H1 (cell line): ENCODE measurements at regions not wholly inside any gene's neighbourhood (a gene's known extent, or its start where the extent isn't known, plus 50 kb on each side); places are given as distances from the start of the nearest gene placed in this dataset.

Experiments
- CTCF ChIA-PET: fragments of 300-600 bp; sonication (Branson Sonifier 250); formaldehyde crosslinking; loops from one replicate; lab custom pipeline; 2021; ENCODE audit not compliant: partially characterized antibody; lab: Charles Lee
- POLR2A ChIA-PET: fragments of 300-600 bp; sonication (Branson Sonifier 250); formaldehyde crosslinking; loops from one replicate; lab custom pipeline; 2021; ENCODE audit warnings: inconsistent platforms; ENCODE audit not compliant: partially characterized antibody; lab: Charles Lee
- DNase-seq, 2 experiments: peaks; one replicate each; pipeline versions ENCODE4 v3.0.0 to v3.0.0-alpha.2; 2010 to 2022; ENCODE audit warnings: low spot score in 2 of 2, low read depth in 1 of 2, mixed read lengths in 1 of 2
- FAIRE-seq: peaks from 2 replicates; lab custom pipeline; 2011; peaks lifted over from hg19 to GRCh38; lab: Jason Lieb, UNC
- H2AFZ ChIP-seq: 2 replicates; pipeline ENCODE4 v1.8.1; 2012; ENCODE audit warnings: low read length, inconsistent platforms
- H2AK5ac ChIP-seq: 2 replicates; pipeline ENCODE4 v1.6.1; 2013; ENCODE audit warnings: low read depth, low read length
- H2BK120ac ChIP-seq: replicated peaks from 2 replicates; pipeline ENCODE3; 2013; ENCODE audit warnings: low read depth, low read length, inconsistent platforms
- H2BK12ac ChIP-seq: 2 replicates; pipeline ENCODE4 v1.6.1; 2013; ENCODE audit warnings: low read depth, low read length
- H2BK15ac ChIP-seq: 2 replicates; pipeline ENCODE4 v1.6.1; 2013; ENCODE audit warnings: low read length
- H2BK20ac ChIP-seq: 2 replicates; pipeline ENCODE4 v1.6.1; 2013; ENCODE audit warnings: low read length
- H2BK5ac ChIP-seq: 2 replicates; pipeline ENCODE4 v1.6.1; 2013; ENCODE audit warnings: low read depth, low read length
- H3K14ac ChIP-seq: 2 replicates; pipeline ENCODE4 v1.6.1; 2013; ENCODE audit warnings: inconsistent platforms; ENCODE audit not compliant: insufficient read length
- H3K18ac ChIP-seq: 2 replicates; pipeline ENCODE4 v1.6.1; 2013; ENCODE audit warnings: low read length; ENCODE audit errors: extremely low read depth
- H3K23ac ChIP-seq: 2 replicates; pipeline ENCODE4 v1.6.1; 2013; ENCODE audit warnings: inconsistent platforms; ENCODE audit not compliant: insufficient read length
- H3K23me2 ChIP-seq: 2 replicates; pipeline ENCODE4 v1.6.1; 2013; ENCODE audit warnings: low read depth, low read length
- H3K27ac ChIP-seq: 2 replicates; pipeline ENCODE4 v1.6.1; 2011; ENCODE audit warnings: low read depth, low read length, inconsistent platforms
- H3K27me3 ChIP-seq, 4 experiments: replicated peaks in 1 of 4; 1 replicate in 1 of 4; 2 replicates in 3 of 4; pipeline versions ENCODE4 v1.6.1 to v1.8.1; 2011 to 2013; ENCODE audit warnings: low read length in 3 of 4, mild to moderate bottlenecking in 3 of 4, inconsistent platforms in 2 of 4, mixed read lengths in 2 of 4, moderate library complexity in 1 of 4; ENCODE audit not compliant: control insufficient read depth in 3 of 4, insufficient read depth in 3 of 4; ENCODE audit errors: extremely low read depth in 1 of 4
- H3K36me3 ChIP-seq, 4 experiments: 2 replicates each; pipeline versions ENCODE4 v1.6.1 to v1.8.1; 2011 to 2013; ENCODE audit warnings: mild to moderate bottlenecking in 4 of 4, low read length in 3 of 4, moderate library complexity in 2 of 4, control low read depth in 1 of 4, inconsistent platforms in 1 of 4; ENCODE audit not compliant: insufficient read depth in 4 of 4, control insufficient read depth in 2 of 4
- H3K4ac ChIP-seq: replicated peaks from 2 replicates; pipeline ENCODE3; 2013; ENCODE audit warnings: low read length, low read depth, mixed read lengths, inconsistent platforms; ENCODE audit not compliant: insufficient read length
- H3K4me1 ChIP-seq, 4 experiments: replicated peaks in 1 of 4; 1 replicate in 1 of 4; 2 replicates in 3 of 4; pipeline versions ENCODE4 v1.6.1 to v1.8.1; 2011 to 2013; ENCODE audit warnings: low read length in 3 of 4, inconsistent platforms in 2 of 4, mixed read lengths in 1 of 4; ENCODE audit not compliant: insufficient read depth in 4 of 4, control insufficient read depth in 3 of 4
- H3K4me2 ChIP-seq, 2 experiments: 2 replicates each; pipeline versions ENCODE4 v1.6.1 to v1.8.1; 2011 to 2013; ENCODE audit warnings: low read depth in 2 of 2, low read length in 2 of 2, control low read depth in 1 of 2, inconsistent platforms in 1 of 2, mild to moderate bottlenecking in 1 of 2; ENCODE audit not compliant: insufficient read depth in 1 of 2
- H3K4me3 ChIP-seq, 4 experiments: fragments of 200-600, 300-600 bp in 1 of 4; sonication (generic), shearing (Covaris generic), sonication (Bioruptor Twin) in 1 of 4; 2 replicates each; pipeline versions ENCODE4 v1.5.1 to v1.8.1; 2011 to 2016; ENCODE audit warnings: low read length in 4 of 4, low read depth in 3 of 4, control low read depth in 2 of 4, inconsistent platforms in 2 of 4, mild to moderate bottlenecking in 2 of 4, mixed read lengths in 1 of 4, moderate library complexity in 1 of 4; ENCODE audit not compliant: insufficient read depth in 2 of 4; ENCODE audit errors: extremely low read depth in 1 of 4
- H3K56ac ChIP-seq: replicated peaks from 2 replicates; pipeline ENCODE3; 2013; ENCODE audit warnings: low read depth, mild to moderate bottlenecking, mixed read lengths, low read length, inconsistent platforms; ENCODE audit not compliant: insufficient read length
- H3K79me1 ChIP-seq: 2 replicates; pipeline ENCODE4 v1.6.1; 2013; ENCODE audit warnings: low read depth, low read length, control low read depth
- H3K79me2 ChIP-seq, 2 experiments: 2 replicates each; pipeline versions ENCODE4 v1.6.1 to v1.8.1; 2012 to 2013; ENCODE audit warnings: low read length in 2 of 2, mild to moderate bottlenecking in 2 of 2, inconsistent platforms in 1 of 2; ENCODE audit not compliant: insufficient read depth in 2 of 2, control insufficient read depth in 1 of 2
- H3K9ac ChIP-seq, 4 experiments: replicated peaks in 1 of 4; 1 replicate in 1 of 4; 2 replicates in 3 of 4; pipeline versions ENCODE4 v1.6.1 to v1.8.1; 2011 to 2013; ENCODE audit warnings: low read depth in 3 of 4, low read length in 3 of 4, control low read depth in 2 of 4, mild to moderate bottlenecking in 2 of 4, moderate library complexity in 2 of 4, inconsistent platforms in 1 of 4; ENCODE audit errors: extremely low read depth in 1 of 4
- H3K9me3 ChIP-seq, 2 experiments: 2 replicates each; pipeline versions ENCODE4 v1.6.1 to v1.8.1; 2012 to 2013; ENCODE audit warnings: mild to moderate bottlenecking in 2 of 2, moderate library complexity in 2 of 2, control low read depth in 1 of 2, inconsistent platforms in 1 of 2, low read depth in 1 of 2, low read length in 1 of 2, mixed read lengths in 1 of 2; ENCODE audit not compliant: insufficient read depth in 2 of 2
- H4K20me1 ChIP-seq, 2 experiments: replicated peaks in 1 of 2; 2 replicates each; pipeline versions ENCODE3 to v1.8.1; 2011 to 2013; ENCODE audit warnings: inconsistent platforms in 2 of 2, low read length in 2 of 2, mild to moderate bottlenecking in 1 of 2; ENCODE audit not compliant: insufficient read depth in 2 of 2, control insufficient read depth in 1 of 2
- H4K5ac ChIP-seq: 2 replicates; pipeline ENCODE4 v1.6.1; 2013; ENCODE audit warnings: low read length, low read depth, mixed read lengths, inconsistent platforms; ENCODE audit not compliant: insufficient read length
- H4K8ac ChIP-seq: 2 replicates; pipeline ENCODE4 v1.8.0; 2013; ENCODE audit warnings: mild to moderate bottlenecking, moderate library complexity, low read length, inconsistent platforms; ENCODE audit not compliant: insufficient read depth; ENCODE audit errors: extremely low read depth
- H4K91ac ChIP-seq: replicated peaks from 2 replicates; pipeline ENCODE3; 2013; ENCODE audit warnings: low read length, mixed read lengths, inconsistent platforms; ENCODE audit not compliant: insufficient read length
- GABPA ChIP-seq: IDR thresholded peaks from 2 replicates; pipeline ENCODE4 v1.6.1; 2011; ENCODE audit warnings: mild to moderate bottlenecking, low read length, moderate library complexity, borderline replicate concordance; ENCODE audit not compliant: insufficient read depth
- GTF2F1 ChIP-seq: IDR thresholded peaks from 2 replicates; pipeline ENCODE4 v1.6.1; 2012; ENCODE audit warnings: low read depth, low read length, improper control_type of control experiment, borderline replicate concordance
- JUN ChIP-seq: IDR thresholded peaks from 2 replicates; pipeline ENCODE4 v1.6.1; 2011; ENCODE audit warnings: low read depth, mild to moderate bottlenecking, improper control_type of control experiment, low read length
- KDM4A ChIP-seq: IDR thresholded peaks from one replicate; pipeline ENCODE4 v1.7.1; 2012; ENCODE audit warnings: low read depth, mild to moderate bottlenecking, moderate library complexity, low read length, inconsistent platforms; ENCODE audit not compliant: severe bottlenecking
- KDM5A ChIP-seq: fragments of 200-600 bp; IDR thresholded peaks from 2 replicates; pipeline ENCODE4 v1.7.1; 2012; ENCODE audit warnings: mild to moderate bottlenecking, low read length, inconsistent platforms, mixed read lengths
- MAFK ChIP-seq: IDR thresholded peaks from 2 replicates; pipeline ENCODE4 v1.6.1; 2012; ENCODE audit warnings: low read depth, mild to moderate bottlenecking, improper control_type of control experiment, low read length
- NANOG ChIP-seq: IDR thresholded peaks from 2 replicates; pipeline ENCODE4 v1.6.1; 2011; ENCODE audit warnings: low read length, low read depth, mild to moderate bottlenecking, inconsistent platforms; ENCODE audit not compliant: insufficient read depth, poor library complexity, severe bottlenecking
- POLR2A ChIP-seq, 2 experiments: IDR thresholded peaks; 1 replicate in 1 of 2; 2 replicates in 1 of 2; pipeline ENCODE4 v1.6.1; 2011; ENCODE audit warnings: low read depth in 2 of 2, low read length in 2 of 2, mild to moderate bottlenecking in 2 of 2; ENCODE audit errors: control extremely low read depth in 1 of 2
- TAF7 ChIP-seq: optimal IDR thresholded peaks from 2 replicates; pipeline ENCODE3; 2011; ENCODE audit warnings: low read depth, mild to moderate bottlenecking, inconsistent platforms, low read length, moderate library complexity, borderline replicate concordance
- YY1 ChIP-seq: IDR thresholded peaks from 2 replicates; pipeline ENCODE4 v1.6.1; 2011; ENCODE audit warnings: low read depth, mild to moderate bottlenecking, low read length
- WGBS, 2 experiments: shearing (Covaris generic) in 1 of 2; methylation state at CpG; one replicate each; pipeline versions ENCODE4 v1.1.6 to v1.1.7; 2013 to 2015; ENCODE audit warnings: low lambda C conversion rate in 2 of 2, mixed read lengths in 2 of 2, inconsistent platforms in 1 of 2, low coverage in 1 of 2, missing lambda C conversion rate in 1 of 2; ENCODE audit not compliant: insufficient replicate concordance in 2 of 2, insufficient coverage in 1 of 2, insufficient read length in 1 of 2; ENCODE audit errors: extremely low coverage in 1 of 2, missing lambda C conversion rate in 1 of 2; 5-methylcytosine and 5-hydroxymethylcytosine counted together
- TF ChIP-seq, protein P1 (sequence below), 3 experiments: IDR thresholded peaks; 1 replicate in 2 of 3; 2 replicates in 1 of 3; pipeline versions ENCODE4 v1.5.1 to v1.6.1; 2011; ENCODE audit warnings: low read length in 3 of 3, mild to moderate bottlenecking in 3 of 3, inconsistent platforms in 2 of 3, low read depth in 1 of 3, moderate library complexity in 1 of 3; ENCODE audit not compliant: insufficient read depth in 1 of 3; ENCODE audit errors: control extremely low read depth in 1 of 3

GRCh38 chr10:125575843-125576242 is 107.1 kb downstream of the TEX36 start:
- FAIRE-seq (no peak), DNase-seq (peak in 1 of 2 experiments; percentile 23)
- H3K56ac ChIP-seq = no peak overlapping the region
- no peak overlapping the region for H4K91ac ChIP-seq
- no peak overlapping the region for H4K5ac ChIP-seq
- no peak overlapping the region for H2BK5ac ChIP-seq
- no peak overlapping the region for H3K4me2 ChIP-seq
- ChIA-PET POLR2A (no interaction called here), CTCF (no interaction called here)
- no peaks in the 10 kb centered on the region for H3K4me1 ChIP-seq
- no peak overlapping the region for H4K8ac ChIP-seq
- no peaks in the 10 kb centered on the region for H3K79me1 ChIP-seq
- no peak overlapping the region for H2BK12ac ChIP-seq
- H3K18ac ChIP-seq = no peak overlapping the region
- H2BK120ac ChIP-seq = no peak overlapping the region
- no peak overlapping the region for H3K14ac ChIP-seq
- H3K4ac ChIP-seq = no peak overlapping the region
- no peaks in the 10 kb centered on the region for H3K23me2 ChIP-seq
- no peak overlapping the region for H3K9ac ChIP-seq
- H3K27ac ChIP-seq = no peak overlapping the region
- WGBS, 2 experiments = 94% methylated on average over 4 of the region's 4 CpGs; no CpG with 5 or more reads in 1 of the 2 experiments
- no peak overlapping the region for H3K4me3 ChIP-seq
- H2BK15ac ChIP-seq = no peak overlapping the region
- no peak overlapping the region for H2AK5ac ChIP-seq
- no peak overlapping the region for H2AFZ ChIP-seq
- no peaks in the 10 kb centered on the region for H3K79me2 ChIP-seq
- H2BK20ac ChIP-seq = no peak overlapping the region
- no peaks in the 10 kb centered on the region for H3K27me3 ChIP-seq
- H4K20me1 ChIP-seq = no peaks in the 10 kb centered on the region
- no peaks in the 10 kb centered on the region for H3K9me3 ChIP-seq
- H3K36me3 ChIP-seq = no peaks in the 10 kb centered on the region; a peak in 1 of 8 replicates
- H3K23ac ChIP-seq = no peak overlapping the region
- TF ChIP-seq MAFK = no peak
- TF ChIP-seq GTF2F1 = no peak
- TF ChIP-seq TAF7 = no peak
- TF ChIP-seq KDM5A = no peak
- no peak for TF ChIP-seq GABPA
- TF ChIP-seq, protein P1, sequence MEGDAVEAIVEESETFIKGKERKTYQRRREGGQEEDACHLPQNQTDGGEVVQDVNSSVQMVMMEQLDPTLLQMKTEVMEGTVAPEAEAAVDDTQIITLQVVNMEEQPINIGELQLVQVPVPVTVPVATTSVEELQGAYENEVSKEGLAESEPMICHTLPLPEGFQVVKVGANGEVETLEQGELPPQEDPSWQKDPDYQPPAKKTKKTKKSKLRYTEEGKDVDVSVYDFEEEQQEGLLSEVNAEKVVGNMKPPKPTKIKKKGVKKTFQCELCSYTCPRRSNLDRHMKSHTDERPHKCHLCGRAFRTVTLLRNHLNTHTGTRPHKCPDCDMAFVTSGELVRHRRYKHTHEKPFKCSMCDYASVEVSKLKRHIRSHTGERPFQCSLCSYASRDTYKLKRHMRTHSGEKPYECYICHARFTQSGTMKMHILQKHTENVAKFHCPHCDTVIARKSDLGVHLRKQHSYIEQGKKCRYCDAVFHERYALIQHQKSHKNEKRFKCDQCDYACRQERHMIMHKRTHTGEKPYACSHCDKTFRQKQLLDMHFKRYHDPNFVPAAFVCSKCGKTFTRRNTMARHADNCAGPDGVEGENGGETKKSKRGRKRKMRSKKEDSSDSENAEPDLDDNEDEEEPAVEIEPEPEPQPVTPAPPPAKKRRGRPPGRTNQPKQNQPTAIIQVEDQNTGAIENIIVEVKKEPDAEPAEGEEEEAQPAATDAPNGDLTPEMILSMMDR (IDR thresholded peaks at IDR 0.05; ENCODE audit: control extremely low read depth in 1 of 3, insufficient read depth in 1 of 3, low read depth in 1 of 3, low read length in 3 of 3) = no peak
- no peak for TF ChIP-seq JUN
- TF ChIP-seq YY1 = no peak
- TF ChIP-seq NANOG = no peak
- TF ChIP-seq KDM4A = no peak
- TF ChIP-seq POLR2A (IDR thresholded peaks at IDR 0.05; ENCODE audit: control extremely low read depth in 1 of 2, low read depth in 2 of 2, low read length in 2 of 2) = no peak
